Astrocyte (in vitro differentiated cells and primary cell): ENCODE measurements at regions not wholly inside any gene's neighbourhood (a gene's known extent, or its start where the extent isn't known, plus 50 kb on each side); places are given as distances from the start of the nearest gene placed in this dataset.

Experiments used
- DNase-seq: peaks from one replicate; pipeline ENCODE4 v3.0.0-alpha.2; 2010; ENCODE audit warnings: low read depth
- FAIRE-seq: peaks from 2 replicates; lab custom pipeline; 2011; peaks lifted over from hg19 to GRCh38; lab: Jason Lieb, UNC
- H2AFZ ChIP-seq: 2 replicates; pipeline ENCODE4 v1.6.0; 2012; ENCODE audit warnings: low read depth, low read length, inconsistent platforms
- H3K27ac ChIP-seq: 2 replicates; pipeline ENCODE4 v1.5.1; 2011; ENCODE audit warnings: low read depth, low read length, inconsistent platforms
- H3K27me3 ChIP-seq: 2 replicates; pipeline ENCODE4 v1.6.0; 2011; ENCODE audit warnings: low read length, inconsistent platforms; ENCODE audit not compliant: insufficient read depth
- H3K36me3 ChIP-seq: 2 replicates; pipeline ENCODE4 v1.5.1; 2011; ENCODE audit warnings: low read length, inconsistent platforms; ENCODE audit not compliant: insufficient read depth
- H3K4me1 ChIP-seq: 2 replicates; pipeline ENCODE4 v1.5.1; 2011; ENCODE audit warnings: low read length, inconsistent platforms; ENCODE audit not compliant: insufficient read depth
- H3K4me2 ChIP-seq: 2 replicates; pipeline ENCODE4 v1.6.0; 2012; ENCODE audit warnings: low read length, inconsistent platforms
- H3K4me3 ChIP-seq: 2 replicates; pipeline ENCODE4 v1.5.1; 2011; ENCODE audit warnings: low read depth, mild to moderate bottlenecking, low read length, inconsistent platforms; ENCODE audit not compliant: insufficient read depth
- H3K79me2 ChIP-seq: 2 replicates; pipeline ENCODE4 v1.6.0; 2012; ENCODE audit warnings: mild to moderate bottlenecking, low read length, inconsistent platforms; ENCODE audit not compliant: insufficient read depth
- H3K9ac ChIP-seq: 2 replicates; pipeline ENCODE4 v1.6.0; 2012; ENCODE audit warnings: mild to moderate bottlenecking, low read length, inconsistent platforms
- H3K9me3 ChIP-seq: 2 replicates; pipeline ENCODE4 v1.5.1; 2012; ENCODE audit warnings: low read depth, mild to moderate bottlenecking, low read length, inconsistent platforms; ENCODE audit not compliant: insufficient read depth
- H4K20me1 ChIP-seq: 2 replicates; pipeline ENCODE4 v1.6.0; 2012; ENCODE audit warnings: low read length, inconsistent platforms; ENCODE audit not compliant: insufficient read depth
- H3K27ac Mint-ChIP-seq: one replicate; pipeline ENCODE4 v1.8.0; 2021; ENCODE audit warnings: mild to moderate bottlenecking, mixed read lengths; ENCODE audit not compliant: unreplicated experiment
- H3K27me3 Mint-ChIP-seq: one replicate; pipeline ENCODE4 v1.8.0; 2021; ENCODE audit warnings: low read depth, mixed read lengths; ENCODE audit not compliant: unreplicated experiment
- H3K36me3 Mint-ChIP-seq: one replicate; pipeline ENCODE4 v1.8.0; 2021; ENCODE audit warnings: low read depth, mixed read lengths; ENCODE audit not compliant: unreplicated experiment
- H3K4me1 Mint-ChIP-seq: one replicate; pipeline ENCODE4 v1.8.0; 2021; ENCODE audit warnings: low read depth, mixed read lengths; ENCODE audit not compliant: unreplicated experiment
- H3K4me3 Mint-ChIP-seq: one replicate; pipeline ENCODE4 v1.8.0; 2021; ENCODE audit warnings: mild to moderate bottlenecking, moderate library complexity, mixed read lengths; ENCODE audit not compliant: unreplicated experiment
- H3K9me3 Mint-ChIP-seq: one replicate; pipeline ENCODE4 v1.8.0; 2021; ENCODE audit warnings: mild to moderate bottlenecking, mixed read lengths; ENCODE audit not compliant: unreplicated experiment
- CTCF ChIP-seq: IDR thresholded peaks from 2 replicates; pipeline ENCODE4 v1.5.1; 2011; ENCODE audit warnings: low read depth, mild to moderate bottlenecking, inconsistent platforms, low read length, moderate library complexity; ENCODE audit not compliant: insufficient read depth
- EZH2 ChIP-seq: IDR thresholded peaks from 2 replicates; pipeline ENCODE4 v1.6.1; 2012; ENCODE audit warnings: mild to moderate bottlenecking, low read length, inconsistent platforms; ENCODE audit not compliant: insufficient read depth

- FAIRE-seq (no peak), DNase-seq (no peak)
- Mint-ChIP-seq H3K4me1 (peaks cover 2% of the 10 kb centered on the region), H3K27ac (no peak overlapping the region), H3K36me3 (no peaks in the 10 kb centered on the region), H3K9me3 (peaks cover 3% of the 10 kb centered on the region), H3K27me3 (peaks cover 36% of the 10 kb centered on the region), H3K4me3 (no peak overlapping the region)
- no peaks in the 10 kb centered on the region for H3K36me3 ChIP-seq
- H4K20me1 ChIP-seq, result no peaks in the 10 kb centered on the region
- no peak overlapping the region for H3K4me2 ChIP-seq
- H2AFZ ChIP-seq, result no peak overlapping the region
- no peaks in the 10 kb centered on the region for H3K27me3 ChIP-seq
- H3K9ac ChIP-seq, result no peak overlapping the region
- no peaks in the 10 kb centered on the region for H3K9me3 ChIP-seq
- H3K4me3 ChIP-seq, result no peak overlapping the region
- H3K4me1 ChIP-seq, result no peaks in the 10 kb centered on the region
- TF ChIP-seq CTCF (no peak), EZH2 (no peak)
- no peak overlapping the region for H3K27ac ChIP-seq
- H3K79me2 ChIP-seq, result no peaks in the 10 kb centered on the region
Observed at GRCh38 chr4:8724436-8725070, 132.0 kb downstream of the CPZ start.

GRCh38 chr4:8723222-8723980 is 130.8 kb downstream of the CPZ start:
- Mint-ChIP-seq H3K9me3 (peaks cover 3% of the 10 kb centered on the region), H3K4me1 (peaks cover 2% of the 10 kb centered on the region), H3K4me3 (no peak overlapping the region), H3K36me3 (no peaks in the 10 kb centered on the region), H3K27ac (no peak overlapping the region), H3K27me3 (peaks cover 37% of the 10 kb centered on the region)
- DNase-seq (no peak), FAIRE-seq (no peak)
- Histone ChIP-seq H3K36me3 (no peaks in the 10 kb centered on the region), H4K20me1 (no peaks in the 10 kb centered on the region), H2AFZ (no peak overlapping the region), H3K4me3 (no peak overlapping the region), H3K79me2 (no peaks in the 10 kb centered on the region), H3K27me3 (no peaks in the 10 kb centered on the region), H3K4me2 (no peak overlapping the region), H3K9ac (no peak overlapping the region), H3K4me1 (no peaks in the 10 kb centered on the region), H3K9me3 (no peaks in the 10 kb centered on the region), H3K27ac (no peak overlapping the region)
- TF ChIP-seq EZH2, result no peak
- no peak for TF ChIP-seq CTCF

- no peak for FAIRE-seq
- Histone ChIP-seq H3K27me3 (no peaks in the 10 kb centered on the region), H3K9me3 (no peaks in the 10 kb centered on the region), H3K79me2 (no peaks in the 10 kb centered on the region), H3K27ac (no peak overlapping the region), H4K20me1 (no peaks in the 10 kb centered on the region), H3K9ac (no peak overlapping the region), H3K4me2 (no peak overlapping the region), H3K36me3 (no peaks in the 10 kb centered on the region), H3K4me1 (no peaks in the 10 kb centered on the region), H2AFZ (no peak overlapping the region), H3K4me3 (no peak overlapping the region)
- no peak for TF ChIP-seq EZH2
- TF ChIP-seq CTCF, result no peak
- no peak overlapping the region for H3K4me3 Mint-ChIP-seq
- H3K36me3 Mint-ChIP-seq, result no peaks in the 10 kb centered on the region
- H3K4me1 Mint-ChIP-seq, result peaks cover 2% of the 10 kb centered on the region
- H3K27ac Mint-ChIP-seq, result no peak overlapping the region
- H3K9me3 Mint-ChIP-seq, result peaks cover 3% of the 10 kb centered on the region
- peaks cover 39% of the 10 kb centered on the region for H3K27me3 Mint-ChIP-seq
- no peak for DNase-seq
Observed at GRCh38 chr4:8722556-8722955, 130.0 kb downstream of the CPZ start.
